Activated CD4-positive, alpha-beta T cell treated with anti-CD3 and anti-CD28 coated beads for 36 hours (primary cell): ENCODE measurements at regions not wholly inside any gene's neighbourhood (a gene's known extent, or its start where the extent isn't known, plus 50 kb on each side); places are given as distances from the start of the nearest gene placed in this dataset.

Experiments
- ATAC-seq: fragments of 200-7000 bp; cut with Tn5 transposase; one replicate; pipeline ENCODE4 v1.10.0; 2021; ENCODE audit warnings: mild to moderate bottlenecking, moderate library complexity
- CTCF ChIA-PET: fragments of 350-600 bp; sonication (Branson Sonifier 250); formaldehyde crosslinking; loops from one replicate; lab custom pipeline; 2021; ENCODE audit warnings: antibody characterized with exemption; lab: Charles Lee
- POLR2A ChIA-PET: fragments of 350-600 bp; sonication (Branson Sonifier 250); formaldehyde crosslinking; loops from one replicate; lab custom pipeline; 2021; ENCODE audit warnings: antibody characterized with exemption, inconsistent platforms; lab: Charles Lee
- DNase-seq: peaks from one replicate; pipeline ENCODE4 v3.0.0-alpha.2; 2020
- H3K27ac Mint-ChIP-seq: one replicate; pipeline ENCODE4 v1.8.0; 2021; ENCODE audit warnings: mixed read lengths
- H3K27me3 Mint-ChIP-seq: one replicate; pipeline ENCODE4 v1.8.0; 2021; ENCODE audit warnings: mixed read lengths
- H3K36me3 Mint-ChIP-seq: one replicate; pipeline ENCODE4 v1.8.0; 2021; ENCODE audit warnings: low read depth, mixed read lengths
- H3K4me1 Mint-ChIP-seq: one replicate; pipeline ENCODE4 v1.8.0; 2021; ENCODE audit warnings: mixed read lengths
- H3K4me3 Mint-ChIP-seq: one replicate; pipeline ENCODE4 v1.8.0; 2021; ENCODE audit warnings: mild to moderate bottlenecking, moderate library complexity, mixed read lengths
- H3K9me3 Mint-ChIP-seq: one replicate; pipeline ENCODE4 v1.8.0; 2021; ENCODE audit warnings: low read depth, mixed read lengths
- intact Hi-C, 2 experiments: fragments of 100-400 bp; cut with DNase I in 1 of 2; cut with micrococcal nuclease in 1 of 2; formaldehyde crosslinking; loops; one replicate each; pipeline versions ENCODE4 v1.14.2 to v1.15.1; 2022 to 2024; cut with DNase I, micrococcal nuclease

GRCh38 chr5:81855591-81855990 is 104.7 kb upstream of the SSBP2 start:
- Mint-ChIP-seq H3K4me3 (no peak overlapping the region), H3K9me3 (no peaks in the 10 kb centered on the region), H3K27me3 (no peaks in the 10 kb centered on the region), H3K27ac (no peak overlapping the region), H3K36me3 (no peaks in the 10 kb centered on the region), H3K4me1 (peaks cover 34% of the 10 kb centered on the region)
- POLR2A ChIA-PET = no interaction called here
- ATAC-seq (no peak), DNase-seq (no peak)
- CTCF ChIA-PET = interaction anchor here (1.9 kb wide), 1 partner anchor 310 kb away, joined by 7 read pairs; no protein-coding TSS in a partner anchor
- intact Hi-C loops = loop anchor here in 1 of 2 experiments (10.0 kb wide), 2 partner anchors 431 to 551 kb away; partner anchors contain the start of gene ZCCHC9

GRCh38 chr5:81854915-81855314 is 104.0 kb upstream of the SSBP2 start:
- no peak for DNase-seq
- intact Hi-C loops = loop anchor here (5.0 to 10.0 kb wide), 6 partner anchors 312 to 553 kb away; partner anchors contain the start of gene ZCCHC9 (in 2 of the 2)
- Mint-ChIP-seq H3K4me3 (no peak overlapping the region), H3K36me3 (no peaks in the 10 kb centered on the region), H3K27me3 (no peaks in the 10 kb centered on the region), H3K27ac (no peak overlapping the region), H3K4me1 (peaks cover 41% of the 10 kb centered on the region), H3K9me3 (no peaks in the 10 kb centered on the region)
- CTCF ChIA-PET = interaction anchor here (1.5 kb wide), 1 partner anchor 104 kb away, joined by 5 read pairs; the partner anchor contains the start of gene SSBP2
- POLR2A ChIA-PET = no interaction called here
- ATAC-seq = no peak

- no peaks in the 10 kb centered on the region for H3K36me3 Mint-ChIP-seq
- ChIA-PET CTCF (interaction anchor here (1.5 kb wide), 1 partner anchor 104 kb away, joined by 5 read pairs; the partner anchor contains the start of gene SSBP2), POLR2A (no interaction called here)
- DNase-seq = no peak
- H3K27ac Mint-ChIP-seq = no peak overlapping the region
- no peak for ATAC-seq
- peaks cover 42% of the 10 kb centered on the region for H3K4me1 Mint-ChIP-seq
- intact Hi-C loops = loop anchor here (5.0 to 10.0 kb wide), 6 partner anchors 313 to 552 kb away; partner anchors contain the start of gene ZCCHC9 (in 2 of the 2)
- H3K27me3 Mint-ChIP-seq = no peaks in the 10 kb centered on the region
- no peak overlapping the region for H3K4me3 Mint-ChIP-seq
- H3K9me3 Mint-ChIP-seq = no peaks in the 10 kb centered on the region
Observed at GRCh38 chr5:81854485-81854884, 103.6 kb upstream of the SSBP2 start.

- DNase-seq (peak; percentile 16), ATAC-seq (peak; percentile 16)
- Mint-ChIP-seq H3K36me3 (no peaks in the 10 kb centered on the region), H3K9me3 (no peaks in the 10 kb centered on the region), H3K4me1 (peaks cover 42% of the 10 kb centered on the region), H3K27me3 (no peaks in the 10 kb centered on the region), H3K4me3 (peak overlapping the region; percentile 78), H3K27ac (peak overlapping the region; percentile 90)
- intact Hi-C loops = loop anchor here (5.0 to 10.0 kb wide), 6 partner anchors 314 to 551 kb away; partner anchors contain the start of gene ZCCHC9 (in 2 of the 2)
- ChIA-PET CTCF (interaction anchor here (0.7 to 1.5 kb wide), 3 partner anchors 84 to 427 kb away, joined by 3 read pairs; no protein-coding TSS in a partner anchor), POLR2A (interaction anchor here (1.0 to 1.7 kb wide), 2 partner anchors 102 to 118 kb away, joined by 3 to 21 read pairs; partner anchors contain the start of gene SSBP2)
Observed at GRCh38 chr5:81853030-81853357, 102.1 kb upstream of the SSBP2 start.

- POLR2A ChIA-PET = interaction anchor here (0.6 to 1.7 kb wide), 4 partner anchors 71 to 118 kb away, joined by 3 to 21 read pairs (median 4); partner anchors contain the start of gene SSBP2
Observed at GRCh38 chr5:81852291-81853029, 101.6 kb upstream of the SSBP2 start.

GRCh38 chr5:81851481-81852178 is 100.7 kb upstream of the SSBP2 start:
- DNase-seq (peak; percentile 93), ATAC-seq (peak; percentile 86)
- intact Hi-C loops = loop anchor here (1.0 to 10.0 kb wide), 11 partner anchors 73 to 549 kb away; partner anchors contain the start of genes SSBP2 (in 2 of the 2), ZCCHC9 (in 2 of the 2) and RPS23 (in 1 of the 2)
- Mint-ChIP-seq H3K9me3 (no peaks in the 10 kb centered on the region), H3K4me3 (peak overlapping the region; percentile 78), H3K36me3 (no peaks in the 10 kb centered on the region), H3K27me3 (no peaks in the 10 kb centered on the region), H3K4me1 (peaks cover 42% of the 10 kb centered on the region), H3K27ac (peak overlapping the region; percentile 94)
- POLR2A ChIA-PET = interaction anchor here (0.6 to 1.7 kb wide), 5 partner anchors 70 to 423 kb away, joined by 3 to 21 read pairs (median 4); partner anchors contain the start of gene SSBP2
- CTCF ChIA-PET = interaction anchor here (0.7 to 2.8 kb wide), 13 partner anchors 13 to 426 kb away, joined by 3 to 23 read pairs (median 3); partner anchors contain the start of gene SSBP2

More at GRCh38 chr5:81852291-81853029, 101.6 kb upstream of the SSBP2 start:
- H3K4me3 Mint-ChIP-seq = peak overlapping the region; percentile 78
- peak overlapping the region; percentile 90 for H3K27ac Mint-ChIP-seq
- H3K27me3 Mint-ChIP-seq = no peaks in the 10 kb centered on the region
- H3K36me3 Mint-ChIP-seq = no peaks in the 10 kb centered on the region
- no peaks in the 10 kb centered on the region for H3K9me3 Mint-ChIP-seq
- intact Hi-C loops = loop anchor here (1.0 to 10.0 kb wide), 8 partner anchors 101 to 550 kb away; partner anchors contain the start of genes ZCCHC9 (in 2 of the 2), RPS23 (in 1 of the 2) and SSBP2 (in 1 of the 2)
- ATAC-seq = peak; percentile 22
- peak; percentile 41 for DNase-seq
- CTCF ChIA-PET = interaction anchor here (1.0 to 2.8 kb wide), 9 partner anchors 13 to 348 kb away, joined by 3 to 23 read pairs (median 3); partner anchors contain the start of gene SSBP2
- H3K4me1 Mint-ChIP-seq = peaks cover 42% of the 10 kb centered on the region

- DNase-seq (no peak), ATAC-seq (no peak)
- ChIA-PET CTCF (interaction anchor here (0.7 to 2.8 kb wide), 10 partner anchors 12 to 425 kb away, joined by 3 to 23 read pairs (median 4); partner anchors contain the start of gene SSBP2), POLR2A (interaction anchor here (0.9 kb wide), 2 partner anchors 100 to 424 kb away, joined by 3 to 4 read pairs; partner anchors contain the start of gene SSBP2)
- Mint-ChIP-seq H3K36me3 (no peaks in the 10 kb centered on the region), H3K9me3 (no peaks in the 10 kb centered on the region), H3K4me1 (peaks cover 42% of the 10 kb centered on the region), H3K4me3 (peak overlapping the region; percentile 78), H3K27me3 (no peaks in the 10 kb centered on the region), H3K27ac (peak overlapping the region; percentile 94)
- intact Hi-C loops = loop anchor here (1.0 to 10.0 kb wide), 10 partner anchors 72 to 548 kb away; partner anchors contain the start of genes ZCCHC9 (in 2 of the 2) and SSBP2 (in 1 of the 2)
Observed at GRCh38 chr5:81850501-81851357, 99.8 kb upstream of the SSBP2 start.

- DNase-seq (no peak), ATAC-seq (no peak)
- Mint-ChIP-seq H3K4me1 (peaks cover 40% of the 10 kb centered on the region), H3K27ac (peak overlapping the region; percentile 94), H3K27me3 (no peaks in the 10 kb centered on the region), H3K36me3 (no peaks in the 10 kb centered on the region), H3K4me3 (peak overlapping the region; percentile 78), H3K9me3 (no peaks in the 10 kb centered on the region)
- CTCF ChIA-PET = interaction anchor here (1.1 to 2.8 kb wide), 3 partner anchors 11 to 99 kb away, joined by 4 to 23 read pairs (median 22); partner anchors contain the start of gene SSBP2
- POLR2A ChIA-PET = interaction anchor here (0.9 kb wide), 1 partner anchor 99 kb away, joined by 4 read pairs; the partner anchor contains the start of gene SSBP2
- intact Hi-C loops = loop anchor here (2.0 to 10.0 kb wide), 8 partner anchors 71 to 548 kb away; partner anchors contain the start of gene ZCCHC9 (in 2 of the 2)
Observed at GRCh38 chr5:81849770-81850367, 99.0 kb upstream of the SSBP2 start.

GRCh38 chr5:81848362-81848880 is 97.5 kb upstream of the SSBP2 start:
- no peak overlapping the region for H3K27ac Mint-ChIP-seq
- H3K27me3 Mint-ChIP-seq = no peaks in the 10 kb centered on the region
- H3K36me3 Mint-ChIP-seq = no peaks in the 10 kb centered on the region
- ATAC-seq = no peak
- no peaks in the 10 kb centered on the region for H3K9me3 Mint-ChIP-seq
- ChIA-PET CTCF (no interaction called here), POLR2A (no interaction called here)
- intact Hi-C loops = no loop called here
- H3K4me3 Mint-ChIP-seq = no peak overlapping the region
- H3K4me1 Mint-ChIP-seq = peaks cover 29% of the 10 kb centered on the region
- no peak for DNase-seq
